LHCN-M2 (cell line): ENCODE measurements at regions not wholly inside any gene's neighbourhood (a gene's known extent, or its start where the extent isn't known, plus 50 kb on each side); places are given as distances from the start of the nearest gene placed in this dataset.
"Not testable (repeated sequence)": the region's sequence is repeated elsewhere in the genome, so short reads cannot be mapped to it uniquely, and the experiment has no call there.

ENCODE experiments used
- DNase-seq: peaks from one replicate; pipeline ENCODE4 v3.0.0-alpha.2; 2012; ENCODE audit warnings: low read depth

DNA sequence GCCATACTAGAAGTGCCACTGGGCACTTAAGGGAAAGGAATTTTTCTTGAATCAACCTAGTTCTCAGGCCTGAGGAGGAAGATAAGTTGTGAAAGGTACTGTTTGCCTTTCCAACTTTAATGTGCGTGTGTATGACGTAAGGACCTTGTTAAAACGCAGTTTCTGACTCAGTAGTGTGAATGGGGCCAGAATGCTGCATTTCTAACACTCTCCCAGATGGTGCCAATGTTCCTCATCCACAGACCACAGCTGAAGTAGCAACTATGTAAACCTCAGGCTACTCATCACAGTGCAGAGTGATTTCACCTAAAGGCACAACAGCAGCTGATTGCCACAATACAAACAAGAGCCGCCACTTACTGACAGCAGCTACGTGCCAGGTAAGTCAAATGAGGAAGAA lies 103.6 kb downstream of the OTOL1 start:
- DNase-seq: no peak

DNA sequence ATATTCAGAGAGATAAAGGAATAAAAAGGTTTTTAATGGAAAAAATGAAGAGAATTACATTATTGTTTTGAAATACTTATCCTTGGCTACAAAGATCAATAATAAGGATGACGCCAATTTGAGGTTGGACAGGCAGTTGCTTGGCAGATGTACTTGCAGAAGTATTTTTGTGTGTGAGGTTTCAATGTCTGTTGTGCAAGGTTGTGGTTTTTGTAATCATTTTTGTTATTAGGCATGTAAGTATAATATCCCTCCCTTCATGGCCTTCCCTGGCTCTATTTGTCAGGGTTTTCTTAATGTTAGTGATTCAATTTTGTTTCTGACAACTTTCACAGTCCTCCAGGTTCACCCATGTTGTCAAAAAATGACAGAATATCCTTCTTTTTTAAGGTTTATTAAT lies 105.9 kb downstream of the OTOL1 start:
- no peak for DNase-seq

DNA sequence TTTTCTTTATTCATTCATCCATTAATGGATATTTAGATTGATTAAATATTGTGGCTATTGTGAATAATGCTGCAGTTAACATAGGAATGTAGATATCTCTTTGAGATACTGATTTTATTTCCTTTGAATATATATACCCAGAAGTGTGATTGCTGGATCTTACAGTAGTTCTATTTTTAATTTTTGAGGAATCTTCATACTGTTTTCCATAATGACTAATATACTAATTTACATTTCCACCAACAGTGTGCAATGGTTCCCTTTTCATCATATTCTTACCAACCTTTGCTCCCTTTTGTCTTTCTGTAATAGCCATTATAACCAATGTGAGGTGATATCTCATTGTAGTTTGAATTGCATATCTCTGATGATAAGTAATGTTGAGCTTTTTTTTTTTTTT lies 106.3 kb downstream of the OTOL1 start:
- no peak for DNase-seq

DNA sequence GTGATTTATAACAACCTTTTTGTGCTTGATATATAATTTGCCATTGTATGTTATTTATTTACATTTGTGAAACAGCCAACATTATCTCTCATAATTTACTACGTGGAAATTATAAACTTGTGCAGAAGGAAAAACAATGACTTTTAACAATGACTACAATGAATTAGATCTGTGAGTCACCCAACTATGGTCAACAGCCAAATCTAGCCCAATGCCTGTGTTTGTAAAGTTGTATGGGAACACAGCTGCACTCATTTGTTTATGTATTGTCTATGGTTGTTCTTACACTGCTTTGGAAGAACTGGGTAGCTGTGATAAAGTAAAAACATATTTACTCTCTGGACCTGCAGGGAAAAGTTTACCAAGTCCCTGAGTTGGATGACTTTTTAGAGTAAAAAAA lies 110.4 kb downstream of the OTOL1 start:
- DNase-seq: no peak

DNA sequence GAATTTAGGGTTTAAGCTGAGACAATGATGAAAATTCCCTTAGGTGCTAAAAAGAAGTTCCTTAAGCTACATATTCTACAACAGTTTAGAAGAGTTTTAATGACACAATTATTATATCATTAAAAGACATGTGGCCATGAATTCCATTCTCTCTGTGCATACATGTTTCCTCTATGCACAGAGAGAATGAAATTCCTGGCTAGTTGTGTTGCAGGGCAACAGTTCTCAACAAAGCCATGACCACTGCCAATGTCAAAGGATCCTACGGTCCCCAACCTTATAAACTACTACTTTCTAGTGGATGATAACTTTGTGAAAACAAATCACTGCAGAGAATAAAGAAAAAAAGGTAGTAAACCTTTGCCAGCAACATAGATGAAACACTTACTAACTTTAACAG lies 122.7 kb downstream of the OTOL1 start:
- DNase-seq: no peak

DNA sequence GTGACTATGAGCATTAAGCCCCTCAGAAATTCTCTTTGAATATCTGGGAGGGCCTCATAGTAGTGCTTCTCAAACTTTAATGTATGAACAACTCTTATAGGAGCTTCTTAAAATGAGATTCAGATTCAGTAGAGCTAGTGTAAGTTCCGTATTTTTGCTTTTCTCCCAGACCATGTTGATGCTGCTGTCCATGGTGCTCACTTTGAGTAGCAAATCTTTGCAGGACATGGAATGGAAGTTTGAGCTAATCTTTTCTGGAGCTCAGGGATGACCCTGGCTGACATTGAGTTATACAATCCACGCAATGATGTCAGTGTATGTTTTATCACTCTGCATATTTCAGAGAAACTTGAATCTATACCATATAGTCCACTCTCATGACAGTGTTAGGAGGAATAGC lies 134.2 kb downstream of the OTOL1 start:
- DNase-seq: peak; percentile 1

DNA sequence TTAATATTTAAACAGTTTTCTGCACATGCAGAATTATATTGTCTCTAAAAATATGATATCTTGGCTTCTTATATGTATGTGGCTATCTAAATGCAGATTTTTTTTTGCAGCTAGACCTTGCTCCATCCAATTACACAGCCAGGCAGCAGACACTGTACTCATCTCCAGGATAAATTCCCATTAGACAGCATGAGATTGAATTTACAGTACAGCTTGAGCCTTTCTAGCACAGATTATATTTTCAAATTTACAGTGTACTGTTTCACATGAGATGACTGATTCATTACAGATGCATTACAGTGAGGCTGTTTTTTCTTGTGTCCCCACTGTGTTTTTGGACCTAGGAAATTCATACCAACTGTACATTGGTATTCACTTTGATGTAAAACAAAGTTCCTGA lies 134.9 kb downstream of the OTOL1 start:
- no peak for DNase-seq

DNA sequence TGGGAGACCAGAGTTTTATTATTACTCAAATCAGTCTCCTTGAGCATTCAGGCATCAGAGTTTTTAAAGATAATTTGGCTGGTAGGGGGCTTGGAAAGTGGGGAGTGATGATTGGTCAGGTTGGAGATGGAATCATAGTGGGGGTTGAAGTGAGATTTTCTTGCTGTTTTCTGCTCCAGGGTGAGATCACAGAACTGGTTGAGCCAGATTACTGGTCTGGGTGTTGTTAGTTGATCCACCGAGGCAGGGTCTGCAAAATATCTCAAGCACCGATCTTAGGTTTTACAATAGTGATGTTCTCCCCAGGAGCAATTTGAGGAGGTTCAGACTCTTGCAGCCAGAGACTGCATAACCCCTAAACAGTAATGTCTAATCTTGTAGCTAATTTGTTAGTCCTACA lies 141.0 kb downstream of the OTOL1 start:
- no peak for DNase-seq

DNA sequence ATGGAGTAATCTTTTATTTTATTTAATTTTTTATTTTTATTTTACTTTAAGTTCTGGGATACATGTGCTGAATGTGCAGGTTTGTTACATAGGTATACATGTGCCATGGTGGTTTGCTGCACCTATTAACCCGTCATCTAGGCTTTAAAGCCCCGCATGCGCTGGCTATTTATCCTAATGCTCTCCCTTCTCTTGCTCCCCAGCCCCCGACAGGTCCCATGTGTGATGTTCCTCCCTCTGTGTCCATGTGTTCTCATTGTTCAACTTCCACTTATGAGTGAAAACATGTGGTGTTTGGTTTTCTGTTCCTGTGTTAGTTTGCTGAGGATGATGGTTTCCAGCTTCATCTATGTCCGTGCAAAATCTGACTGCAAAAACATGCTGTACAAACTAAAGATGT lies 142.5 kb downstream of the OTOL1 start:
- not testable (repeated sequence) for DNase-seq

DNA sequence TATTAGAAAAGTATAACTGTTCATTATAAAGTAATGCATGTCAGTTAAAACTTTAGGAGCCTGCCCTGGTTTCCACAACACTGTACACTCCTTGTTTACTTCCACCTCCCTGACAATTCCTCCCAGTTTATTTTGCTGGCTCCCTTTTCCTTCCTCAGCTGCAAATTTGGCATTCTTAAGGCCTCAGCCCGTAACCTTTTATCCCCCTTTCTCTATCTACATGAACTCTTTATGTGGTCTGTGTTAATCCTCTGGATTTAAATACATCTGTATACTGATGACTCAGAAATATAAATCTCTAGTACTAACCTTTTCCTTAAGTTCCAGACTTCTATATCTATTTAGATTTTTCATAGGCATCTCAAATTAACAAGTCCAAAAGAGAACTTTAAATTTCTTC lies 143.6 kb downstream of the OTOL1 start:
- no peak for DNase-seq

DNA sequence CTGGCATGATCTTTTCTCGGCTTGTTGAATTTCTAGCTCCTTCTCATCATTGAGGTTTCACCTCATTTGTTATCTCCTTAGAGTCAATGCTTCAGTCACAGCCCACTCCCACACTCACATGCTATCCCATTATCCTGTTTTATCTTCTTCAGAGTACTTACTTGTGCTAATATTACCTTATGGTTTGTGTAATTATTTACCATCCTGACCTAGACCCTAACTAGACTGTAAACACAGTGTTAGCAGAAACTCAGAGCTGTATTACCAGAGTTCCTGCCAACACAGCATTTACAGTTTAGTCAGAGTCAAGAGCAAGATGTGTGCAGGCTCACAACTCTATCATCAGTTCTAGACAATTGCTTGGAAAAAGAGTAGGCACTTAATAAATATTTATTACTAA lies 144.7 kb downstream of the OTOL1 start:
- DNase-seq: no peak

DNA sequence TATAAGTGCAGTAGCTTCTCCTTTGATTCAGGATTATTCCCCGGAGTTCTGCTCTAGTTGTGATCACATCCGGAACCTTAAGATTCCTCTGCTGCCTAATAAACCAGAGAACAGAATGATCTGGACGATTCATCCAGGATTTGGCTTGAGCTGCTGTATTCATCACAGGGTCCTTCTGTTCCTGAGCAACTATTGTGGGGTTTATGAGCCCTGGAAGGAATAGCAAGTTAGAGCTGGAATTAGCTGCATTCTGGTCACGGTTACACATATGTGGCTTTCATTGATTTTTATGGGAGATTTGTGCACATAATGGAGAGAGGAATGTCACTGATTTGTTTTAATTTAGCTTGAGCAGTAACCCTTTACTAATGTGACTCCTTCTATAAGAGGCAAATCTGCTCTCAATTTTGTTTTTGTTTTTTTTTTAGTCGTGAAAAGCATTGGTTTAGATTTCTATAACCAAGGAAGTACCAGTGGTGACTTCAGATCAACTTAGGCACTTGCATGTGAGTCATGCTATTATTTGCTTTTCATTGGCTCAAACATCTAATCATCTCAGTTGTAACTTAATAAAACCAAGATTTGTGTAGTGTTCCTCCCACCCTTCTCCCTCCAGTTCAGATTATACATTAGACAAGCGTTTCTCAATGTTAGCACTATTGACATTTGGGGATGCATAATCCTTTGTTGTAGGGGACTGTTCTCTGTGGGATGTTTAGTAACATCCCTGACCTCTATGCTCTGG lies 148.5 kb downstream of the OTOL1 start:
- no peak for DNase-seq

DNA sequence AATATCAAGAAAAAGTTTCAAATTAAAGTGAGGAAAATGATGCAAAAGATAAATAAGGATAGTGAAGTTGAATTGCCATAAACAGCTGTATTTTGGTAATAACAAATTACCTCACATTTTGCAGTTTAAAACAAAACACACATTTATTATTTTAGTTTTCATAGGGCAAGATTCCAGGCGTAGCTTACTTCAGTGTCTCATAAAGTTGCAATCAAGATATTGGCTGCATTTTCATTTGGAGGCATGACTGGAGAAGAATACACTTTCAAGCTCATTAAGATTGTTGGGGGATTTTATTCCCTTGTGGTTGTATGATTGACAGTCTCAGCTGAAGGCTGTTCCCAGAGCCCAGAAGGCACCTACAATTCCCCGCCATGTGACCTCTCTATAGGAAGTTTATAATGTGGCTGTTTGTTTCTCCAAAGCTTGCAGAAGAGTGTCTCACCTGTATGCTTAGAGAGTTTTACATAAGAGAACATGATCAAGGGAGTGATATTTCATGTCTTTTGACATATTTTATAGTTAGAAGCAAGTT lies 151.4 kb downstream of the OTOL1 start:
- DNase-seq: no peak

DNA sequence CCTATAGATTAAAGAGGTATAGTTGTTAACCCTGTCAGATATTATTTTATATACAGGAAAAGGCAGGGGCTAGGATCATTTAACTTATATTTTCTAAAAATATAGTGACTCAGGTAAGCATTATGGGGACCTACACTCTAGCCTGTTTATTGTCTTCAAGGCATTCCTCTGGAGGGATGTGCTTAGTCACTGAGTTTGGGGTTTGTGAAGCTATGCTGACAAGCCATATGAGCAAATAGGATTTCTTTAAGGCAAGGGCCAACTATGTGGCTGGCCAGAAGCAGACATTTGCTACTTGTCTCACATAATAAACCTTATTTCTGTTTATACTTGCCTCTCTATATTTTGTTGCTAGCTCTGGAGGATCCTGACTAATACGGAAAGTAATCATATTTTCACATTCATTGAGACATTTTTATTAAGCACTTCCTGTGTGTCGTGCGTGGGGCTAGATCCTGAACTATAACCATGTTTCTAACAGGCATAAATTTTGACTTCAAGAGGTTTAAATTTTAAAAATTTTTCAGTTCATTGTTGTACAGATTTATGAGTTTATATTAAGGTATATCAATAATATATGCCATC lies 153.4 kb downstream of the OTOL1 start:
- DNase-seq: no peak

DNA sequence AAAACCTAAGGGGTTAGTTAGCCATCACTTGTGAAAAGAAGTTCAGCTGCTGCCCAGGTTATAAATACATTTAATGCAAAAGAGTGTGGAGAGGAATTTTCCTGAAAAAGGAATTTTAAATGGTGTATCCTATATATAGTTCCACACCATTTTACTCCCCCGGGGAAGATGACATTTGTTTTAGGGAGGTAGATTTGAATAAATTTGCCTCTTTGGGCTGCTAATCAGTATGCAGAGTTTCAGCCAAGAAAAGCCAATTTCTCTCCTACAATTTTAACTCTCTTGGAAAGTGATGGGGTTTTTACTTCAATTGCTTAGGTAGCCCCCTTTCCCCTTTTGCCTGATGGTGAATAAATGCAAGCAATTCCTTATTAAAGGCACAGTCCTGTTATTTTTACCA lies 161.2 kb downstream of the OTOL1 start:
- no peak for DNase-seq

DNA sequence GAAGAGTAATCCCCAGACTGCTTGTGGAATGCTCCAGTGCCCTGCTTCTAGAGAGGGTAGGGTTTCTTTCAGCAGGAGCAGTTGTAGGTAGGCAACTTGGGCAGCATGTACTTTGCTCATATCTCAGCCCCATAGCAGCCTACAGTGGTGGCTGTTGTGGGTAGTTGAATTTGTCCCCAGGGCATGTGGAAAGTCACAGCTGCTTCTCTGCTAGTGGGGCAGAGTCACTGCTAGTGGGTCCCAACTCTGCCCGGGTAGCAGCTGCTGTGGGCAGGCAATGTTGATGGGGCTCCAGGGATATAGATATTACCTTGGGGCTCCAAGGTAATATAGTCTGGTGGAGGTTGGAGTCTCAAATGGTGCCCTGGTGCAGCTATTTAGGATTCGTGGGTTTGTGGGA lies 174.5 kb downstream of the OTOL1 start:
- DNase-seq: no peak

DNA sequence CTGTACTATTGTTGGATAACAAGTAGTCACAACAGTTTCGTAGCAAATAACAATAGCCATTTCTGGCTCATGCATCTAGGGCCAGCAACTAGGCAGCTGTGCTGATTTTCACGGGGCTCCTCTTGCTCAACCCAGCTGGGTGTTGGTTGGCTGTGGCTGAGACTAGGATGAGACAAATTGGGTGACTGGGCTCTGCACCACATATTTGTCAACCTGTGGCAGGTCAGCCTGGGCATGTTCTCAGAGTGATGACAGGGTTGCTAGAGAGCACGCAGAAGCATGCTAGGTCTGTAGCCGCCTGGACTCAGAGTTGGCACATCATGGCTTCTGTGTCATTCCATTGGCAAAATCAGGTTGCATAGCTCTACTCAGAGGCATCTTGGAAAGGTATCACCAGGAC lies 175.9 kb downstream of the OTOL1 start:
- no peak for DNase-seq

DNA sequence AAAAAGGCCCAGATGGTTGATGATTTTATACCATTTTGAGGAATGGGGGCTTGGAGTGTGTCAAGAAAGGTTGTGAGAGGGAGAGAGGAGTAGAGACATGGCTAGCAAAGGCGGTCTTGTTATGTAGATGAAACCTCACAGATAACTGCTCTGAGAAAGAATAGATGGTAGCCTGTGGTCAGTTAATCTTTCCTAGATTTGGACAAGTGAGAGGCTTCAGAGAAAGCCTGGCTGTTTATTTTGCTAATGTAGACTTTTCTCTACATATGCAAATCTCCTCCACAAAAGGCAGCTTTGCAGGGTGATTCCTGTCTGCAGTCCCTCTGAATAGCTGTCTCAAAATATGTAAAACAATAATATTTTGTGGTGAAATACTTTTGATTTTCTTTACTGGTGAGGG lies 177.3 kb downstream of the OTOL1 start:
- no peak for DNase-seq

DNA sequence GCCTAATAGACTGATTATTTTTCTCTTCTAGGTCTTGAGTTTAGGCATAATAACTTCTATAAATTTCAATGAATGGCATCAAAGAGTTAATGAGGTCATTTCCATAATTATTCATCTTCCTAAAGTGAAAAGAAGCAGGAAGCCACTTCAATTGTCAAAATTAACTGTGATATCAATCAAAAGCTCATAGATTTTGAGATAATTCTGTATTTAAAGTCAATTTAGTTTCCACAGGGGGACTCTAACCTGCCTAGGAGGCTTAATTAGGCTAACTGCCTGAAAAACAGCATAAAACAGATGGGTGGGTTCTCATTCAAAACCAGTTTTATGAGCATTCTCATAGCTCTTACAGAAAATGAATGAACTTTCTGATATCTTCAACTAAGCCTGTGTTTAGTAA lies 177.8 kb downstream of the OTOL1 start:
- no peak for DNase-seq

DNA sequence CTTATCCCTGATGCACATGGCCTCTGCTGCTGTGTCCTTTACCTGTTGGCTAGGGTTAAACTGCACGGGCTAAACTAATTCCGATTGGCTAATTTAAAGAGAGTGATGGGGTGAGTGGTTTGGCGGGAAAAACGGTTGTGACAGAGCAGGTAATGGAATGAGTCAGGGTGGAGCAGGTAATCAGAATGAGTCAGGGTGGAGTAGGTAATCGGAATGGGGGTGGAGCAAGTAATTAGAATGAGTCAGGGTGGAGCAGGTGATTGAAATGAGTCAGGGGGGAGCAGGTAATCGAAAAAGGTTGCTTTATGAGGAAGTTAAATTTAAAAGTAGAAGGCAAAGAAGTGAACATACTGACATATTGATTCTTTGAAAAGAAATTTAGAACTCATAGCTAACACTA lies 185.2 kb downstream of the OTOL1 start:
- DNase-seq: not testable (repeated sequence)

DNA sequence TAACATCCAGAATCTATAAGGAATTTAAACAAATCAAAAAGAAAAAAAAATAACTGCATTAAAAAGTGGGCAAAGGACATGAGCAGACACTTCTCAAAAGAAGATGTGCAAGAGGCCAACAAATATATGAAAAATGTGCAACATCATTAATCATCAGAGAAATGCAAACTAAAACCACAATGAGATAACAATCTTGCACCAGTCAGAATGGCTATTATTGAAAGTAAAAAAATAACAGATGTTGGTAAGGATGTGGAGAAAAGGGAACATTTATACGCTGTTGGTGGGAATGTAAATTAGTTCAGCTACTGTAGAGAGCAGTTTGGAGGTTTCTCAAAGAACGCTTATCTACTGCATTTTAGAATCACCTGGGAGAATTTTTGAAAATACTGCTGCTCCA lies 186.1 kb downstream of the OTOL1 start:
- peak; percentile 3 for DNase-seq

DNA sequence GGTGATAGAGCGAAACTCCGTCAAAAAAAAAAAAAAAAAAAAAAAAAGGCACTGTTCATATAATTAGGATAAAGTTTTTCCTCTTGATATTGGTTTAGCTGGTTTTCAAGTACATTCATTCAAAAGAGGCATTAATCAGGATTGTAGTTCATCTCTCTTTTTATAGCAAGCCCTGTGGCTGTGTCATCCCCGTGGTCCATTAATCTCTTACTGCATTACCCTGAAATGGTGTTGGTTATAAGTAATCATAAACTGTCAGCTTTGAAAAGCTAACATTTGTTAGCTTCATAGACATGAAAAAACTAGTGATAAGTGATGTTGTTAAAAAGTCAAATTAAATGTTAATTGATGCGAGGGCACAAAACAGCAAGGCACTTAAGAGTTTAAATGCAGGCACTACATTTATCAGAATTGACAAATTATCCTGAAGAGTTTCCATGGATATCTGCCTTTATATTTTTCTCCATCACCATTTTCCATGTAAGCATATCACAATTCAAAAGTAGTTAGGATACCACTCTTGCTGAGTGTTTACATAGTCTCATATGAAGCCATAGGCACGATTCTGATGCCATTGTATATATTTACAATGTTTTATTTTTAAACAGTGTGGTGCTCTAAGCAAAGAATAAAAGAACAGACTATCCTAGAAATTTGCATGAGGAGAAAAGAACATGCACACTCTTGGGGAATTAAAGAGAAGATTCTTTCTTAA lies 193.1 kb downstream of the OTOL1 start:
- DNase-seq: no peak

DNA sequence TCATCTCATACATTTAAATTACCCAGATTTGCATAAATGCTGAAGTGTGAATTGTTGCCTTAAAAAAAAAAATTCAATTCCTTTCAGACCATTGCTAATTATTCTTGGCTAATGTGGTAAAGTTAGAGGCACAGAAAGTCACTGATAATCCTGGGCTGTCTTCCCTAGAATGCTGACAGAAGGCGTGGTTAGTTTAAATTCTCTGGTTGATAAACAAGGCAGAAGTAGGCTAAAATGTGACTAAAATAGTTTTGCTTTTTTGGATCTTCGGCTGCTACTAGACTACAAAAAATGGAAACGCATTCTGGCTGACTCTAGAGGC lies 193.7 kb downstream of the OTOL1 start:
- DNase-seq: no peak
